HEK293 (cell line): ENCODE measurements at regions not wholly inside any gene's neighbourhood (a gene's known extent, or its start where the extent isn't known, plus 50 kb on each side); places are given as distances from the start of the nearest gene placed in this dataset.
A peak's percentile ranks its signal among the peaks of the same experiment; 100 is the strongest.

Experiments used
- CTCF ChIA-PET: fragments of 350-600 bp; formaldehyde crosslinking; extraction: SDS; loops from one replicate; lab custom pipeline; 2021; ENCODE audit warnings: antibody characterized with exemption; lab: Yijun Ruan, JAX
- POLR2A ChIA-PET: fragments of 300-600 bp; formaldehyde crosslinking; extraction: SDS; loops from one replicate; lab custom pipeline; 2020; ENCODE audit warnings: antibody characterized with exemption, inconsistent platforms; lab: Yijun Ruan, JAX
- H3K27ac ChIP-seq: fragments of 200-500 bp; sonication (Bioruptor generic); 2 replicates; pipeline ENCODE4 v1.5.1; 2014; ENCODE audit warnings: low read depth, low read length, control low read depth, inconsistent platforms; ENCODE audit errors: extremely low read depth
- H3K36me3 ChIP-seq, 2 experiments: fragments of 200-500 bp in 1 of 2; sonication (Bioruptor generic) in 1 of 2; 1 replicate in 1 of 2; 2 replicates in 1 of 2; pipeline ENCODE4 v1.5.1; 2014 to 2017; ENCODE audit warnings: inconsistent platforms in 2 of 2, low read length in 2 of 2; ENCODE audit not compliant: control insufficient read depth in 2 of 2, insufficient read depth in 1 of 2
- H3K4me1 ChIP-seq: fragments of 200-500 bp; sonication (Bioruptor generic); 2 replicates; pipeline ENCODE4 v1.5.1; 2014; ENCODE audit warnings: mild to moderate bottlenecking, low read length, inconsistent platforms; ENCODE audit not compliant: control insufficient read depth, insufficient read depth
- H3K4me3 ChIP-seq: 2 replicates; pipeline ENCODE4 v1.5.1; 2011; ENCODE audit warnings: low read depth, mild to moderate bottlenecking, control low read depth, low read length, moderate library complexity
- H3K9me3 ChIP-seq: fragments of 200-500 bp; sonication (Bioruptor generic); 2 replicates; pipeline ENCODE4 v1.5.1; 2014; ENCODE audit warnings: low read depth, low read length, inconsistent platforms; ENCODE audit not compliant: control insufficient read depth, insufficient read depth
- GLI4 ChIP-seq: fragments of 450-650 bp; formaldehyde crosslinking; IDR thresholded peaks from 2 replicates; pipeline ENCODE4 v1.5.1; 2016; ENCODE audit warnings: missing biosample characterization, missing genetic modification characterization
- HIC1 ChIP-seq: fragments of 450-650 bp; formaldehyde crosslinking; IDR thresholded peaks from 2 replicates; pipeline ENCODE4 v1.5.1; 2016; ENCODE audit warnings: missing biosample characterization, missing genetic modification characterization
- KLF9 ChIP-seq: fragments of 450-650 bp; formaldehyde crosslinking; IDR thresholded peaks from 2 replicates; pipeline ENCODE4 v1.5.1; 2016; ENCODE audit warnings: missing biosample characterization, missing genetic modification characterization, low read depth
- OSR2 ChIP-seq: fragments of 450-650 bp; formaldehyde crosslinking; IDR thresholded peaks from 2 replicates; pipeline ENCODE4 v1.5.1; 2016; ENCODE audit warnings: missing biosample characterization, missing genetic modification characterization
- REST ChIP-seq: fragments of 450-650 bp; formaldehyde crosslinking; IDR thresholded peaks from 2 replicates; pipeline ENCODE4 v1.5.1; 2016; ENCODE audit warnings: missing biosample characterization, missing genetic modification characterization
- SCRT2 ChIP-seq: fragments of 450-650 bp; formaldehyde crosslinking; IDR thresholded peaks from 2 replicates; pipeline ENCODE4 v1.5.1; 2016; ENCODE audit warnings: missing biosample characterization, missing genetic modification characterization
- SETDB1 ChIP-seq: IDR thresholded peaks from one replicate; pipeline ENCODE4 v1.6.1; 2017; ENCODE audit warnings: mild to moderate bottlenecking, low read length, moderate library complexity, mixed read lengths; ENCODE audit not compliant: insufficient read length
- ZBTB21 ChIP-seq: fragments of 450-650 bp; formaldehyde crosslinking; IDR thresholded peaks from 2 replicates; pipeline ENCODE4 v1.5.1; 2017; ENCODE audit warnings: missing biosample characterization, missing genetic modification characterization
- ZNF121 ChIP-seq: fragments of 450-650 bp; formaldehyde crosslinking; IDR thresholded peaks from 2 replicates; pipeline ENCODE4 v1.5.1; 2016; ENCODE audit warnings: missing biosample characterization, missing genetic modification characterization
- ZNF169 ChIP-seq: fragments of 450-650 bp; formaldehyde crosslinking; IDR thresholded peaks from 2 replicates; pipeline ENCODE4 v1.5.1; 2016; ENCODE audit warnings: missing biosample characterization, missing genetic modification characterization
- ZNF223 ChIP-seq: fragments of 450-650 bp; formaldehyde crosslinking; IDR thresholded peaks from 2 replicates; pipeline ENCODE4 v1.5.1; 2016; ENCODE audit warnings: missing biosample characterization, missing genetic modification characterization
- ZNF510 ChIP-seq: fragments of 450-650 bp; formaldehyde crosslinking; IDR thresholded peaks from 2 replicates; pipeline ENCODE4 v1.5.1; 2018; ENCODE audit warnings: mild to moderate bottlenecking, missing genetic modification characterization, missing biosample characterization; ENCODE audit not compliant: insufficient replicate concordance
- ZNF521 ChIP-seq: fragments of 450-650 bp; formaldehyde crosslinking; IDR thresholded peaks from 2 replicates; pipeline ENCODE4 v1.5.1; 2017; ENCODE audit warnings: missing biosample characterization, mild to moderate bottlenecking, missing genetic modification characterization
- ZNF549 ChIP-seq: fragments of 450-650 bp; IDR thresholded peaks from 2 replicates; pipeline ENCODE4 v1.5.1; 2018; ENCODE audit warnings: missing biosample characterization, missing genetic modification characterization, mild to moderate bottlenecking, inconsistent platforms, moderate library complexity
- ZNF843 ChIP-seq: fragments of 450-650 bp; formaldehyde crosslinking; IDR thresholded peaks from 2 replicates; pipeline ENCODE4 v1.5.1; 2016; ENCODE audit warnings: missing biosample characterization, missing genetic modification characterization

GRCh38 chr6:137933696-137934095 is 66.6 kb downstream of the TNFAIP3 start:
- CTCF ChIA-PET: interaction anchor here (0.6 to 5.2 kb wide), 3 partner anchors 11 to 134 kb away, joined by 4 to 33 read pairs (median 5); no protein-coding TSS in a partner anchor
- no peak overlapping the region for H3K4me3 ChIP-seq

GRCh38 chr6:137936798-137937197 is 69.7 kb downstream of the TNFAIP3 start:
- H3K4me1 ChIP-seq: no peaks in the 10 kb centered on the region
- H3K9me3 ChIP-seq: no peaks in the 10 kb centered on the region; the same call in 1 of the 2 replicates
- no peak overlapping the region for H3K27ac ChIP-seq
- ChIA-PET CTCF (interaction anchor here (0.5 to 5.2 kb wide), 5 partner anchors 8 to 395 kb away, joined by 3 to 33 read pairs (median 4); no protein-coding TSS in a partner anchor), POLR2A (interaction anchor here (0.5 kb wide), 1 partner anchor 141 kb away, joined by 3 read pairs; no protein-coding TSS in a partner anchor)
- TF ChIP-seq SETDB1 (peak; percentile 42), REST (no peak)
- no peaks in the 10 kb centered on the region for H3K36me3 ChIP-seq
- no peak overlapping the region for H3K4me3 ChIP-seq

More at GRCh38 chr6:137933696-137934095, 66.6 kb downstream of the TNFAIP3 start:
- H3K9me3 ChIP-seq: no peaks in the 10 kb centered on the region; the same call in 1 of the 2 replicates
- H3K27ac ChIP-seq: no peak overlapping the region
- no peaks in the 10 kb centered on the region for H3K4me1 ChIP-seq
- no peaks in the 10 kb centered on the region for H3K36me3 ChIP-seq
- POLR2A ChIA-PET: no interaction called here
- TF ChIP-seq ZNF549 (peak; percentile 95), ZNF169 (tag by site-specific recombination) (no peak)

GRCh38 chr6:137937834-137938233 is 70.8 kb downstream of the TNFAIP3 start:
- ChIA-PET POLR2A (no interaction called here), CTCF (no interaction called here)
- H3K27ac ChIP-seq: no peak overlapping the region
- no peaks in the 10 kb centered on the region; the same call in 1 of the 2 replicates for H3K9me3 ChIP-seq
- H3K36me3 ChIP-seq: no peaks in the 10 kb centered on the region
- H3K4me3 ChIP-seq: no peak overlapping the region
- H3K4me1 ChIP-seq: no peaks in the 10 kb centered on the region
- TF ChIP-seq ZNF510 (no peak), OSR2 (no peak), KLF9 (no peak), ZNF121 (no peak)

GRCh38 chr6:137938770-137939379 is 71.8 kb downstream of the TNFAIP3 start:
- ChIA-PET CTCF (interaction anchor here (0.6 to 1.8 kb wide), 14 partner anchors 9 to 235 kb away, joined by 3 to 9 read pairs (median 4); partner anchors contain the start of gene TNFAIP3), POLR2A (no interaction called here)
- Histone ChIP-seq H3K4me1 (no peaks in the 10 kb centered on the region), H3K36me3 (no peaks in the 10 kb centered on the region), H3K27ac (no peak overlapping the region)
- TF ChIP-seq SCRT2 (tag by site-specific recombination) (no peak), SETDB1 (peak; percentile 54)
- TF ChIP-seq, all 188 proteins: peak for 1
- H3K4me3 ChIP-seq: no peak overlapping the region
- H3K9me3 ChIP-seq: no peaks in the 10 kb centered on the region; the same call in 1 of the 2 replicates

- ChIA-PET CTCF (interaction anchor here (0.7 to 3.2 kb wide), 5 partner anchors 15 to 142 kb away, joined by 3 to 14 read pairs (median 3); no protein-coding TSS in a partner anchor), POLR2A (no interaction called here)
- H3K36me3 ChIP-seq: no peaks in the 10 kb centered on the region
- no peak overlapping the region for H3K4me3 ChIP-seq
- H3K27ac ChIP-seq: no peak overlapping the region
- H3K4me1 ChIP-seq: no peaks in the 10 kb centered on the region
- H3K9me3 ChIP-seq: no peaks in the 10 kb centered on the region; the same call in 1 of the 2 replicates
- TF ChIP-seq GLI4 (tag by site-specific recombination) (no peak), ZNF843 (tag by site-specific recombination) (no peak), ZNF223 (no peak), ZNF521 (tag by site-specific recombination) (no peak), HIC1 (tag by site-specific recombination) (no peak), ZBTB21 (tag by site-specific recombination) (no peak)
Measured at GRCh38 chr6:137941995-137942394, 74.9 kb downstream of the TNFAIP3 start.
